Endothelial cell of umbilical vein (primary cell): ENCODE measurements at regions not wholly inside any gene's neighbourhood (a gene's known extent, or its start where the extent isn't known, plus 50 kb on each side); places are given as distances from the start of the nearest gene placed in this dataset.

Experiments used
- BruUV-seq: library from RNA; stranded (reverse); fragments of 400-500 nt; replicated peaks from 2 replicates; lab custom pipeline; 2021; lab: Mats Ljungman, UMichigan
- CTCF ChIA-PET: fragments of 300-600, 350-600 bp; sonication (Branson Sonifier 250); formaldehyde crosslinking; loops from one replicate; lab custom pipeline; 2021; ENCODE audit warnings: antibody characterized with exemption, inconsistent platforms; lab: Charles Lee
- POLR2A ChIA-PET: fragments of 300-600, 350-600 bp; sonication (Branson Sonifier 250); formaldehyde crosslinking; loops from one replicate; lab custom pipeline; 2021; ENCODE audit warnings: antibody characterized with exemption, inconsistent platforms; lab: Charles Lee
- DNase-seq: peaks from one replicate; pipeline ENCODE4 v3.0.0-alpha.2; 2011; ENCODE audit warnings: low read depth, low spot score
- FAIRE-seq: peaks from 2 replicates; lab custom pipeline; 2011; peaks lifted over from hg19 to GRCh38; lab: Jason Lieb, UNC
- H2AFZ ChIP-seq: 2 replicates; pipeline ENCODE4 v1.6.0; 2012; ENCODE audit warnings: low read depth, low read length, control low read depth, inconsistent platforms
- H3K27ac ChIP-seq: 2 replicates; pipeline ENCODE4 v1.5.1; 2011; ENCODE audit warnings: low read depth, mild to moderate bottlenecking, control low read depth, low read length, moderate library complexity; ENCODE audit not compliant: insufficient read depth
- H3K27me3 ChIP-seq, 2 experiments: 2 replicates each; pipeline versions ENCODE4 v1.6.0 to v1.6.1; 2011; ENCODE audit warnings: low read length in 2 of 2, mixed read lengths in 1 of 2; ENCODE audit not compliant: control insufficient read depth in 2 of 2, insufficient read depth in 2 of 2
- H3K36me3 ChIP-seq, 2 experiments: 2 replicates in 1 of 2; 3 replicates in 1 of 2; pipeline ENCODE4 v1.5.1; 2011; ENCODE audit warnings: low read length in 2 of 2, mild to moderate bottlenecking in 1 of 2, moderate library complexity in 1 of 2; ENCODE audit not compliant: control insufficient read depth in 2 of 2, insufficient read depth in 2 of 2; ENCODE audit errors: extremely low read depth in 1 of 2
- H3K4me1 ChIP-seq: 3 replicates; pipeline ENCODE4 v1.5.1; 2011; ENCODE audit warnings: mild to moderate bottlenecking, low read length; ENCODE audit not compliant: control insufficient read depth, insufficient read depth; ENCODE audit errors: extremely low read depth
- H3K4me2 ChIP-seq: 2 replicates; pipeline ENCODE4 v1.6.1; 2011; ENCODE audit warnings: low read length, control low read depth, mixed read lengths; ENCODE audit not compliant: insufficient read depth
- H3K4me3 ChIP-seq, 3 experiments: fragments of 200-600 bp in 1 of 3; sonication (generic), shearing (Covaris generic) in 1 of 3; replicated peaks in 1 of 3; 2 replicates each; pipeline ENCODE4 v1.5.1; 2011 to 2016; ENCODE audit warnings: control low read depth in 3 of 3, low read length in 3 of 3, mild to moderate bottlenecking in 2 of 3, inconsistent platforms in 1 of 3, low read depth in 1 of 3, moderate library complexity in 1 of 3; ENCODE audit not compliant: insufficient read depth in 1 of 3
- H3K79me2 ChIP-seq: 2 replicates; pipeline ENCODE4 v1.6.0; 2012; ENCODE audit warnings: low read length, inconsistent platforms; ENCODE audit not compliant: control insufficient read depth, insufficient read depth
- H3K9ac ChIP-seq: replicated peaks from 2 replicates; pipeline ENCODE3; 2011; ENCODE audit warnings: low read length, control low read depth; ENCODE audit not compliant: insufficient read depth; ENCODE audit errors: extremely low read depth
- H3K9me1 ChIP-seq: replicated peaks from 3 replicates; pipeline ENCODE4 v1.6.0; 2011; ENCODE audit warnings: mild to moderate bottlenecking, low read length; ENCODE audit not compliant: control insufficient read depth, insufficient read depth; ENCODE audit errors: extremely low read depth
- H3K9me3 ChIP-seq: replicated peaks from 2 replicates; pipeline ENCODE4 v1.5.1; 2012; ENCODE audit warnings: low read length, inconsistent platforms; ENCODE audit not compliant: control insufficient read depth, insufficient read depth
- H4K20me1 ChIP-seq: replicated peaks from 2 replicates; pipeline ENCODE3; 2011; ENCODE audit warnings: mild to moderate bottlenecking, low read length; ENCODE audit not compliant: control insufficient read depth, insufficient read depth; ENCODE audit errors: extremely low read depth
- EZH2 ChIP-seq: IDR thresholded peaks from 2 replicates; pipeline ENCODE4 v1.6.1; 2012; ENCODE audit warnings: borderline replicate concordance, low read depth, mild to moderate bottlenecking, moderate library complexity, low read length, inconsistent platforms; ENCODE audit not compliant: severe bottlenecking
- FOS ChIP-seq: IDR thresholded peaks from 2 replicates; pipeline ENCODE4 v1.6.1; 2011; ENCODE audit warnings: mild to moderate bottlenecking, low read length, moderate library complexity, borderline replicate concordance; ENCODE audit not compliant: insufficient read depth
- GATA2 ChIP-seq: IDR thresholded peaks from 2 replicates; pipeline ENCODE4 v1.7.0; 2011; ENCODE audit warnings: low read depth, mild to moderate bottlenecking, moderate library complexity, mixed read lengths, low read length; ENCODE audit not compliant: insufficient read length, insufficient read depth
- JUN ChIP-seq: IDR thresholded peaks from 2 replicates; pipeline ENCODE4 v1.6.1; 2011; ENCODE audit warnings: borderline replicate concordance, low read depth; ENCODE audit not compliant: insufficient read length, insufficient read depth
- MYC ChIP-seq: IDR thresholded peaks from one replicate; pipeline ENCODE4 v1.6.1; 2011; ENCODE audit warnings: mild to moderate bottlenecking, low read depth, low read length
- POLR2A ChIP-seq: IDR thresholded peaks from 2 replicates; pipeline ENCODE4 v1.6.1; 2012; ENCODE audit warnings: low read depth, mild to moderate bottlenecking, control low read depth, low read length
- POLR2AphosphoS5 ChIP-seq: IDR thresholded peaks from 2 replicates; pipeline ENCODE4 v1.6.1; 2012; ENCODE audit warnings: low read depth, mild to moderate bottlenecking, control low read depth, low read length, moderate library complexity; ENCODE audit not compliant: insufficient read depth
- dilution Hi-C: fragments of 300-500 bp; cut with MboI; formaldehyde crosslinking; loops from one replicate; pipeline ENCODE4 v1.15.0; 2019; ENCODE audit warnings: low sequenced_read_pairs; ENCODE audit not compliant: extremely low pct_ligation_motif_present
- intact Hi-C: fragments of 100-400 bp; cut with micrococcal nuclease; formaldehyde crosslinking; loops from one replicate; pipeline ENCODE4 v1.10.0; 2022
- TF ChIP-seq, protein P1 (sequence below), 2 donors: IDR thresholded peaks; 1 replicate in 1 of 2; 2 replicates in 1 of 2; pipeline ENCODE4 v1.5.1; 2011; ENCODE audit warnings: low read length in 2 of 2, mild to moderate bottlenecking in 2 of 2, moderate library complexity in 2 of 2, control low read depth in 1 of 2, inconsistent platforms in 1 of 2, low read depth in 1 of 2; ENCODE audit not compliant: insufficient read depth in 1 of 2; ENCODE audit errors: extremely low read depth in 1 of 2
- TF ChIP-seq, protein P2 (sequence below): IDR thresholded peaks from 2 replicates; pipeline ENCODE4 v1.6.1; 2011; ENCODE audit not compliant: insufficient read depth, insufficient read length

DNA sequence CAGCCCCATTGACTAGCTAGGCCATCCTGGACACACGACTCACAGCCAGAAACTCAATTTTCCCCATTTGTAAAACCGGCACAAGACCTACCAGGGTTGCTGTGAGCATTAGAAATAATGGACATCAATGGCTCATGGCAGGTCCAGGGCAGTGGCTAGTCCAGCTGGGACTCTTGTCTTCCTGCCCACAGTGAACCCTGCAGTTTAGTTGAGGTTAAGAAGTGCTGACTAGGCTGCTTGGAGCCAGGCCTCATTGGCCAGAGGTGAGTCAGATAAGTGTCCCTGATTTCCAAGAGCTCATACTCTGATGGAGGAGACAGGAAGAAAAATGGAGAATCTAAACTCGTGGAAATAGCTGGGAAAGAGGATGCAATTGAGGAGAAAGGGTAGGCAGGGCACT, 123.4 kb upstream of the ZNF92 start:
- CTCF ChIA-PET = no interaction called here
- H3K27me3 ChIP-seq = no peaks in the 10 kb centered on the region

DNA sequence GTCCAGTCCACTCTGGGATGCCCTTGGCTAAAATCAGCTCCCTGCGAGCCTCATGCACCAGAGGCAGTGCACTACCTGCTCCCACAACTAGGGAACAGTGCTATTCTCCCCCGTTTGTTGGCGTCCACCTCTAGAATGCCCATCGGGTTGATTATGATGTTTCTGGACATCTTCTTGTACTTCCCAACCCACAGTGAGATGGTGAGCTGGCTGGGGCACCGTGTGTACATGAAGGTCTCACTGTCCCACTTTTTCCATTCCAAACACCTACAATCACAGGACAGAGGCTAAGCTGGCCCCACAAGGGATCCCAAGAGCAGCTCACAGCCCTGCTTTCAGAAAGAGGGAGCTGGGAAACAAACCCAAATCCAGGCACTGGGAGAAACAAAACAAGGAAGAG, 126.2 kb upstream of the ZNF92 start:
- H3K4me1 ChIP-seq = no peaks in the 10 kb centered on the region

More for the DNA sequence above, 123.4 kb upstream of the ZNF92 start:
- BruUV-seq = no TSS peak
- dilution Hi-C loops = no loop called here
- no peak overlapping the region for H3K4me2 ChIP-seq
- DNase-seq = no peak
- no peaks in the 10 kb centered on the region for H3K9me1 ChIP-seq
- no peaks in the 10 kb centered on the region for H4K20me1 ChIP-seq
- no peak for FAIRE-seq
- no peaks in the 10 kb centered on the region for H3K9me3 ChIP-seq
- no peak overlapping the region for H3K4me3 ChIP-seq
- no peak overlapping the region for H3K27ac ChIP-seq
- H3K36me3 ChIP-seq = no peaks in the 10 kb centered on the region
- no peak overlapping the region for H2AFZ ChIP-seq
- H3K9ac ChIP-seq = no peak overlapping the region
- intact Hi-C loops = loop anchor here (2.0 kb wide), 1 partner anchor 19 kb away; no protein-coding TSS in a partner anchor
- TF ChIP-seq JUN = no peak
- TF ChIP-seq EZH2 = no peak
- TF ChIP-seq, protein P1, sequence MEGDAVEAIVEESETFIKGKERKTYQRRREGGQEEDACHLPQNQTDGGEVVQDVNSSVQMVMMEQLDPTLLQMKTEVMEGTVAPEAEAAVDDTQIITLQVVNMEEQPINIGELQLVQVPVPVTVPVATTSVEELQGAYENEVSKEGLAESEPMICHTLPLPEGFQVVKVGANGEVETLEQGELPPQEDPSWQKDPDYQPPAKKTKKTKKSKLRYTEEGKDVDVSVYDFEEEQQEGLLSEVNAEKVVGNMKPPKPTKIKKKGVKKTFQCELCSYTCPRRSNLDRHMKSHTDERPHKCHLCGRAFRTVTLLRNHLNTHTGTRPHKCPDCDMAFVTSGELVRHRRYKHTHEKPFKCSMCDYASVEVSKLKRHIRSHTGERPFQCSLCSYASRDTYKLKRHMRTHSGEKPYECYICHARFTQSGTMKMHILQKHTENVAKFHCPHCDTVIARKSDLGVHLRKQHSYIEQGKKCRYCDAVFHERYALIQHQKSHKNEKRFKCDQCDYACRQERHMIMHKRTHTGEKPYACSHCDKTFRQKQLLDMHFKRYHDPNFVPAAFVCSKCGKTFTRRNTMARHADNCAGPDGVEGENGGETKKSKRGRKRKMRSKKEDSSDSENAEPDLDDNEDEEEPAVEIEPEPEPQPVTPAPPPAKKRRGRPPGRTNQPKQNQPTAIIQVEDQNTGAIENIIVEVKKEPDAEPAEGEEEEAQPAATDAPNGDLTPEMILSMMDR (IDR thresholded peaks at IDR 0.05; ENCODE audit: extremely low read depth in 1 of 2, insufficient read depth in 1 of 2, low read depth in 1 of 2, low read length in 2 of 2) = no peak
- TF ChIP-seq FOS = no peak
- TF ChIP-seq MYC = no peak
- no peaks in the 10 kb centered on the region for H3K79me2 ChIP-seq
- no peaks in the 10 kb centered on the region for H3K4me1 ChIP-seq
- POLR2A ChIA-PET = no interaction called here

More for the DNA sequence above, 126.2 kb upstream of the ZNF92 start:
- dilution Hi-C loops = no loop called here
- Histone ChIP-seq H3K27me3 (no peaks in the 10 kb centered on the region), H3K36me3 (no peaks in the 10 kb centered on the region), H3K79me2 (no peaks in the 10 kb centered on the region), H3K27ac (no peak overlapping the region), H3K9me1 (no peaks in the 10 kb centered on the region), H4K20me1 (no peaks in the 10 kb centered on the region), H3K9ac (no peak overlapping the region), H2AFZ (no peak overlapping the region), H3K9me3 (no peaks in the 10 kb centered on the region), H3K4me2 (no peak overlapping the region), H3K4me3 (no peak overlapping the region)
- intact Hi-C loops = no loop called here
- DNase-seq (no peak), FAIRE-seq (no peak)
- TF ChIP-seq, protein P1 (IDR thresholded peaks at IDR 0.05; ENCODE audit: extremely low read depth in 1 of 2, insufficient read depth in 1 of 2, low read depth in 1 of 2, low read length in 2 of 2) = no peak
- TF ChIP-seq GATA2 (no peak), MYC (no peak), POLR2AphosphoS5 (no peak), EZH2 (no peak), JUN (no peak), FOS (no peak), POLR2A (no peak)
- TF ChIP-seq, protein P2, sequence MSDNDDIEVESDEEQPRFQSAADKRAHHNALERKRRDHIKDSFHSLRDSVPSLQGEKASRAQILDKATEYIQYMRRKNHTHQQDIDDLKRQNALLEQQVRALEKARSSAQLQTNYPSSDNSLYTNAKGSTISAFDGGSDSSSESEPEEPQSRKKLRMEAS = no peak
- ChIA-PET CTCF (no interaction called here), POLR2A (no interaction called here)
- BruUV-seq = no TSS peak
